Body of pancreas (tissue), 4 donors: ENCODE measurements at regions not wholly inside any gene's neighbourhood (a gene's known extent, or its start where the extent isn't known, plus 50 kb on each side); places are given as distances from the start of the nearest gene placed in this dataset.

Experiments
- POLR2A ChIP-seq, 3 donors: fragments of 450-650 bp; IDR thresholded peaks; one replicate each; pipeline ENCODE4 v1.6.1; 2016; ENCODE audit warnings: antibody characterized with exemption in 3 of 3, mild to moderate bottlenecking in 2 of 3
- TF ChIP-seq, protein P1 (sequence below), 7 experiments: fragments of 450-650 bp in 4 of 7; fragments of 200-600 bp in 3 of 7; sonication (generic) in 3 of 7; IDR thresholded peaks; one replicate each; pipeline ENCODE4 v1.5.1; 2016 to 2019; ENCODE audit warnings: antibody characterized with exemption in 7 of 7

GRCh38 chr2:195458936-195459335, 198.1 kb upstream of the SLC39A10 start:
- TF ChIP-seq, protein P1, sequence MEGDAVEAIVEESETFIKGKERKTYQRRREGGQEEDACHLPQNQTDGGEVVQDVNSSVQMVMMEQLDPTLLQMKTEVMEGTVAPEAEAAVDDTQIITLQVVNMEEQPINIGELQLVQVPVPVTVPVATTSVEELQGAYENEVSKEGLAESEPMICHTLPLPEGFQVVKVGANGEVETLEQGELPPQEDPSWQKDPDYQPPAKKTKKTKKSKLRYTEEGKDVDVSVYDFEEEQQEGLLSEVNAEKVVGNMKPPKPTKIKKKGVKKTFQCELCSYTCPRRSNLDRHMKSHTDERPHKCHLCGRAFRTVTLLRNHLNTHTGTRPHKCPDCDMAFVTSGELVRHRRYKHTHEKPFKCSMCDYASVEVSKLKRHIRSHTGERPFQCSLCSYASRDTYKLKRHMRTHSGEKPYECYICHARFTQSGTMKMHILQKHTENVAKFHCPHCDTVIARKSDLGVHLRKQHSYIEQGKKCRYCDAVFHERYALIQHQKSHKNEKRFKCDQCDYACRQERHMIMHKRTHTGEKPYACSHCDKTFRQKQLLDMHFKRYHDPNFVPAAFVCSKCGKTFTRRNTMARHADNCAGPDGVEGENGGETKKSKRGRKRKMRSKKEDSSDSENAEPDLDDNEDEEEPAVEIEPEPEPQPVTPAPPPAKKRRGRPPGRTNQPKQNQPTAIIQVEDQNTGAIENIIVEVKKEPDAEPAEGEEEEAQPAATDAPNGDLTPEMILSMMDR (IDR thresholded peaks at IDR 0.05), result no peak
- TF ChIP-seq POLR2A (IDR thresholded peaks at IDR 0.05), result no peak
